ENCODE measurements at regions not wholly inside any gene's neighbourhood (a gene's known extent, or its start where the extent isn't known, plus 50 kb on each side); places are given as distances from the start of the nearest gene placed in this dataset.

GRCh38 chr18:64992654-64993053, 758.2 kb upstream of the CDH7 start:
- Histone ChIP-seq H3K27me3 (no peaks in the 10 kb centered on the region), H3K27ac (replicated peaks in 1 of 4) (no peak overlapping the region), H3K9me3 (no peaks in the 10 kb centered on the region), H3K4me1 (no peaks in the 10 kb centered on the region), H3K4me3 (no peak overlapping the region), H3K36me3 (no peaks in the 10 kb centered on the region)
- WGBS: 81% methylated on average over 1 of the region's 1 CpG
- TF ChIP-seq EP300 (IDR thresholded peaks at IDR 0.05): no peak
- no peak for TF ChIP-seq CTCF (IDR thresholded peaks at IDR 0.05)
- no peak for TF ChIP-seq POLR2A (IDR thresholded peaks at IDR 0.05; ENCODE audit: low read depth)
- no peak for TF ChIP-seq POLR2AphosphoS5 (IDR thresholded peaks at IDR 0.05)
- intact Hi-C loops (cut with DNase I): no loop called here
- no peak for DNase-seq (ENCODE audit: extremely low spot score)

DNA sequence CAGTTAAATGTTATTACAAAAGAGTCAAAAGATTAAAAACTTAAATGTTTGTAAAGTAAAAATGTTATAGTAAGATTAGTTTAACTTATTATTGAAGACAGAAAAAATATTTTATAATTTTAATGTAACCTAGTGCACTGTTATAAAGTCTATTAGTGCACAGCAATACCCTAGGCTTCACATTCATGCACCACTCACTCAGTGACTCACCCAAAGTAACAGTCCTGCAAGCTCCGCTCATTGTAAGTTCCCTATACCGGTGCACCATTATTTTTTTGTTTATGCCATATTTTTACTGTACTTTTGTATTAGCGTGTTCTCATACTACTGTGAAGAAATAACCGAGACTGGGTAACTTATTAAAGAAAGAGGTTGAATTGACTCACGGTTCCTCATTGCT, 759.7 kb upstream of the CDH7 start:
- Histone ChIP-seq H3K4me3 (no peak overlapping the region), H3K4me1 (no peaks in the 10 kb centered on the region)
- WGBS: 86% methylated on average over 5 of the region's 5 CpGs

GRCh38 chr18:64986906-64987495, 763.8 kb upstream of the CDH7 start:
- no peak overlapping the region for H3K4me3 ChIP-seq
- no peak overlapping the region for H3K27ac ChIP-seq (replicated peaks in 1 of 4)
- 59% methylated on average over 3 of the region's 3 CpGs for WGBS
- no peak for DNase-seq (ENCODE audit: extremely low spot score)
- TF ChIP-seq POLR2AphosphoS5 (IDR thresholded peaks at IDR 0.05) (no peak), EP300 (IDR thresholded peaks at IDR 0.05) (no peak), CTCF (IDR thresholded peaks at IDR 0.05) (no peak), POLR2A (IDR thresholded peaks at IDR 0.05; ENCODE audit: low read depth) (no peak)
- no peaks in the 10 kb centered on the region for H3K27me3 ChIP-seq
- no peaks in the 10 kb centered on the region for H3K9me3 ChIP-seq
- no peaks in the 10 kb centered on the region for H3K36me3 ChIP-seq
- no peaks in the 10 kb centered on the region for H3K4me1 ChIP-seq
- intact Hi-C loops (cut with DNase I): no loop called here

More for the DNA sequence above, 759.7 kb upstream of the CDH7 start:
- Histone ChIP-seq H3K27me3 (no peaks in the 10 kb centered on the region), H3K27ac (replicated peaks in 1 of 4) (no peak overlapping the region), H3K9me3 (no peaks in the 10 kb centered on the region), H3K36me3 (no peaks in the 10 kb centered on the region)
- DNase-seq (ENCODE audit: extremely low spot score): no peak
- TF ChIP-seq POLR2AphosphoS5 (IDR thresholded peaks at IDR 0.05): no peak
- no peak for TF ChIP-seq CTCF (IDR thresholded peaks at IDR 0.05)
- no peak for TF ChIP-seq POLR2A (IDR thresholded peaks at IDR 0.05; ENCODE audit: low read depth)
- TF ChIP-seq EP300 (IDR thresholded peaks at IDR 0.05): no peak
- intact Hi-C loops (cut with DNase I): no loop called here

DNA sequence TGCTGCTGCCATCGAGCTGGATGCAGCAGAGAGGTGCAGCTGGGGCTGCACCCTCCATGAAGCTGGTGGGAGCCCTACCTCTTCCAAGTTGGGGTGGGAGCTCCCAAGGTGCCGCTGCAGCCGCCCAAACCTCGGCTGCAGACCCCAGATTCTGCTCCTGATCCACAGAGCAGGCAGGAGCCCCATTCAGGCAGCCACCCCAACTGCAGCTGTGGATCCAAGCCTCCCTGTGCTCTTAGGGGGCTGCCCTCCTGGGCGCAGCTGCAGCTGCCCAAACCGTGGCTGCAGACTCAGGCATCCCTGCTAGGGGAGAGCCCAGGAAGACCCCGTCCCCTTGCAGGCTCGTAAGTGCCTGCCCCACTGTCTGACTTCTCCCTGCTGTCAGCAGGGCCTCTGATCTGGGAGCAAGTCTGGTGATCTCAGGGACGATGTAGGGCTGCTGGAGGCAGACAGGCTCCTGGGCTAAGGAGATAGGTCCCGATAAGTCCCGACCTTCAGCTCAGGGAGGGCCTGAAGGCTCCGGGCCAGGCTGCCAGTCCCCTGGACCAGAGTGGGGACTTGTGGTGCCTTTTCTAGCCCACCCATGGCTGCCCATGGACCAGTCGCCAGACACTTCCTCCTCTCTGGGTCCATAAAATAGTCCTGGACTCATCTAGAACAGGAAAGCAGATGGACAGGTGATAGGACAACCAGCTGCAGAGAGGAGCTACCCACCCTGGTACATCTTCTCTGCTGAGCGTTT, 767.1 kb upstream of the CDH7 start:
- Histone ChIP-seq H3K27me3 (no peaks in the 10 kb centered on the region), H3K4me3 (no peak overlapping the region), H3K4me1 (no peaks in the 10 kb centered on the region), H3K9me3 (no peaks in the 10 kb centered on the region), H3K36me3 (no peaks in the 10 kb centered on the region), H3K27ac (replicated peaks in 1 of 4) (no peak overlapping the region)
- no peak for DNase-seq (ENCODE audit: extremely low spot score)
- TF ChIP-seq CTCF (IDR thresholded peaks at IDR 0.05) (no peak), POLR2AphosphoS5 (IDR thresholded peaks at IDR 0.05) (no peak), POLR2A (IDR thresholded peaks at IDR 0.05; ENCODE audit: low read depth) (no peak), EP300 (IDR thresholded peaks at IDR 0.05) (no peak)
- intact Hi-C loops (cut with DNase I): no loop called here
- 90% methylated on average over 3 of the region's 14 CpGs for WGBS

Data from esophagus muscularis mucosa (tissue), 4 donors.